ENCODE measurements at regions not wholly inside any gene's neighbourhood (a gene's known extent, or its start where the extent isn't known, plus 50 kb on each side); places are given as distances from the start of the nearest gene placed in this dataset.
A peak's percentile ranks its signal among the peaks of the same experiment; 100 is the strongest.
"Not testable (repeated sequence)": the region's sequence is repeated elsewhere in the genome, so short reads cannot be mapped to it uniquely, and the experiment has no call there.

DNA sequence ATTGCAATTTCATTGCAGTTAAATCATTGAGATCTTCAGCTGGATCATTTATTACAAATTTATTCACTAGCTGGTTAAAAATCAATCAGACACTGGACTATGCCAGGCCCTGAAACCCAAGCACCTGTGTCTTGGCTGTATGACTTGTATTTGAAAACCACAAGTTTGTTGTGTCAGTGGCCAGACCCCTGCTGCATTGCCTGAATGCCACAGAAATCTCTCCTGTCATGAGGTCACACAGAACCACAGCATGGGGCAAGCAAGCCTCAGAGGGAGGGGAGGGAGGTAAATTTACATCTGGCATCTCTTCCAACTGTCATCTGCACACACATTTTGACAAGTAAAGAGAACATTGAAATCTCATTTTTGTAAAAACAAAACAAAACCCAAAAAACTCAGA lies 90.0 kb downstream of the ARRDC3 start:
- no peak overlapping the region for H4K91ac ChIP-seq (ENCODE audit: low read depth, low read length, poor library complexity)
- H2BK15ac ChIP-seq (ENCODE audit: low read length), result no peak overlapping the region
- H2AK5ac ChIP-seq (ENCODE audit: low read depth, low read length), result no peak overlapping the region
- no peak overlapping the region for H2BK12ac ChIP-seq (ENCODE audit: low read length)
- H3K4me1 ChIP-seq (ENCODE audit: control insufficient read depth in 2 of 2, insufficient read depth in 1 of 2, low read depth in 1 of 2, low read length in 2 of 2), result peaks cover 7 to 25% of the 10 kb centered on the region in 2 donors
- no peaks in the 10 kb centered on the region for H3K9me3 ChIP-seq (replicated peaks in 1 of 2; ENCODE audit: control insufficient read depth in 2 of 2, insufficient read depth in 1 of 2, low read depth in 1 of 2, low read length in 2 of 2)
- peak; percentile 44 for DNase-seq (ENCODE audit: low spot score)
- H3K4me3 ChIP-seq (ENCODE audit: low read length in 2 of 2), result no peak overlapping the region
- H3K36me3 ChIP-seq (replicated peaks in 1 of 2; ENCODE audit: control insufficient read depth in 2 of 2, insufficient read depth in 2 of 2, low read length in 2 of 2), result no peaks in the 10 kb centered on the region
- no peak overlapping the region for H2AFZ ChIP-seq (ENCODE audit: low read length)
- H2BK5ac ChIP-seq (ENCODE audit: low read length), result no peak overlapping the region
- H3K79me1 ChIP-seq (ENCODE audit: low read depth, low read length), result no peaks in the 10 kb centered on the region
- H3K27ac ChIP-seq (replicated peaks; ENCODE audit: low read length), result peak overlapping the region; percentile 14
- no peak overlapping the region for H3K4ac ChIP-seq (ENCODE audit: low read length)
- H3K18ac ChIP-seq (ENCODE audit: low read length), result no peak overlapping the region
- no peak overlapping the region for H3K9ac ChIP-seq (ENCODE audit: low read depth, low read length, poor library complexity)
- H3K14ac ChIP-seq (ENCODE audit: low read length), result no peak overlapping the region
- H3K27me3 ChIP-seq (ENCODE audit: control insufficient read depth in 3 of 3, insufficient read depth in 3 of 3, low read depth in 1 of 3, low read length in 3 of 3), result no peaks in the 10 kb centered on the region
- no peak overlapping the region for H3K4me2 ChIP-seq (ENCODE audit: insufficient read depth, low read length, poor library complexity, severe bottlenecking)
- no peak overlapping the region for H2BK120ac ChIP-seq (ENCODE audit: low read depth, low read length)
- no peak overlapping the region for H4K8ac ChIP-seq (ENCODE audit: low read depth, low read length)
- no peak overlapping the region for H3K23ac ChIP-seq (ENCODE audit: low read depth, low read length, poor library complexity)

DNA sequence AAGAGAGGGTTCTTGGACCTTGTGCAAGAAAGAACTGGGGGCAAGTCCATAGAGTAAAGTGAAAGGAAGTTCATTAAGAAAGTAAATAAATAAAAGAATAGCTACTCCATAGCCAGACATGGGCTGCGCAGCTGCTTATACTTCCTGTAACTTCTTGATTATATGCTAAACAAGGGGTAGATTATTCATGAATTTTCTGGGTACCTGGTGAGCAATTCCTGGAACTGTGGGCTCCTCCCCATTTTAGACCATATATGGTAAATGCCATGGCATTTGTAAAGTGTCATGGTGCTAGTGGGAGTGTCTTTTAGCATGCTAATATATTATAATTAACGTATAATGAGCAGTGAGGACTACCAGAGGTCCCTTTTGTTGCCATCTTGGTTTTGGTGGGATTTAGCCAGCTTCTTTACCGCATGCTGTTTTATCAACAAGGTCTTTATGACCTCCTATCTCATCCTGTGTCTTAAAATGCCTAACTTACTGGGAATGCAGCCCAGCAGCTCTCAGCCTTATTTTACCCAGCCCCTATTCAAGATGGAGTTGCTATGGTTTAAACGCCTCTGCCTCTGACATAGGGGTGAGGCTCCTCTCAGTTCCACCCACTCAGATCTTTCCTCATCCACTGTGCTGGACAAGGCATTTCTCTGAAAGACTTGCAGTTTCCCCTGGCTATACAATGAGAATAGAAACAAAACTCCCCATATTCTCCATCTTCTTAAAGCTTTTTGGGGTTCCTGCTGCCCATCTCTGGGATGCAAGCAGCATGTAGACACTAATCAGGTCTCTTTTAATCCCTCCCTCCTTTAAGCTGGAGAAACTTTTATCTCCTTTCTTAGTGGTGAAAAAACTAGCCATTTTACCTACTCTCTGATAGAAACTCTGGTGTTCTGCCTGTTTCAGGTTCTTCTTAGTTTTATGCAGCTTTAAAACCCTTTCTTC lies 91.2 kb downstream of the ARRDC3 start:
- no peak overlapping the region for H3K9ac ChIP-seq (ENCODE audit: low read depth, low read length, poor library complexity)
- H3K4ac ChIP-seq (ENCODE audit: low read length), result no peak overlapping the region
- H2BK5ac ChIP-seq (ENCODE audit: low read length), result no peak overlapping the region
- no peak overlapping the region for H2BK15ac ChIP-seq (ENCODE audit: low read length)
- H3K79me1 ChIP-seq (ENCODE audit: low read depth, low read length), result no peaks in the 10 kb centered on the region
- H3K4me2 ChIP-seq (ENCODE audit: insufficient read depth, low read length, poor library complexity, severe bottlenecking), result no peak overlapping the region
- DNase-seq (ENCODE audit: low spot score), result no peak
- no peaks in the 10 kb centered on the region for H3K9me3 ChIP-seq (replicated peaks in 1 of 2; ENCODE audit: control insufficient read depth in 2 of 2, insufficient read depth in 1 of 2, low read depth in 1 of 2, low read length in 2 of 2)
- no peak overlapping the region for H4K8ac ChIP-seq (ENCODE audit: low read depth, low read length)
- no peak overlapping the region for H3K14ac ChIP-seq (ENCODE audit: low read length)
- no CpG with 5 or more reads among the region's 4 CpGs for WGBS, 2 donors (ENCODE audit: extremely low coverage in 2 of 2, insufficient read length in 2 of 2, insufficient replicate concordance in 1 of 2)
- H3K23ac ChIP-seq (ENCODE audit: low read depth, low read length, poor library complexity), result no peak overlapping the region
- H2AK5ac ChIP-seq (ENCODE audit: low read depth, low read length), result no peak overlapping the region
- no peak overlapping the region for H2BK120ac ChIP-seq (ENCODE audit: low read depth, low read length)
- no peak overlapping the region for H2BK12ac ChIP-seq (ENCODE audit: low read length)
- H2AFZ ChIP-seq (ENCODE audit: low read length), result peak overlapping the region; percentile 79
- no peak overlapping the region for H3K18ac ChIP-seq (ENCODE audit: low read length)
- no peaks in the 10 kb centered on the region for H3K36me3 ChIP-seq (replicated peaks in 1 of 2; ENCODE audit: control insufficient read depth in 2 of 2, insufficient read depth in 2 of 2, low read length in 2 of 2)
- H4K91ac ChIP-seq (ENCODE audit: low read depth, low read length, poor library complexity), result no peak overlapping the region
- no peak overlapping the region for H3K4me3 ChIP-seq (ENCODE audit: low read length in 2 of 2)
- H3K4me1 ChIP-seq (ENCODE audit: control insufficient read depth in 2 of 2, insufficient read depth in 1 of 2, low read depth in 1 of 2, low read length in 2 of 2), result peaks cover 7 to 25% of the 10 kb centered on the region in 2 donors
- H3K27me3 ChIP-seq (ENCODE audit: control insufficient read depth in 3 of 3, insufficient read depth in 3 of 3, low read depth in 1 of 3, low read length in 3 of 3), result no peaks in the 10 kb centered on the region
- H3K27ac ChIP-seq (replicated peaks; ENCODE audit: low read length), result no peak overlapping the region

DNA sequence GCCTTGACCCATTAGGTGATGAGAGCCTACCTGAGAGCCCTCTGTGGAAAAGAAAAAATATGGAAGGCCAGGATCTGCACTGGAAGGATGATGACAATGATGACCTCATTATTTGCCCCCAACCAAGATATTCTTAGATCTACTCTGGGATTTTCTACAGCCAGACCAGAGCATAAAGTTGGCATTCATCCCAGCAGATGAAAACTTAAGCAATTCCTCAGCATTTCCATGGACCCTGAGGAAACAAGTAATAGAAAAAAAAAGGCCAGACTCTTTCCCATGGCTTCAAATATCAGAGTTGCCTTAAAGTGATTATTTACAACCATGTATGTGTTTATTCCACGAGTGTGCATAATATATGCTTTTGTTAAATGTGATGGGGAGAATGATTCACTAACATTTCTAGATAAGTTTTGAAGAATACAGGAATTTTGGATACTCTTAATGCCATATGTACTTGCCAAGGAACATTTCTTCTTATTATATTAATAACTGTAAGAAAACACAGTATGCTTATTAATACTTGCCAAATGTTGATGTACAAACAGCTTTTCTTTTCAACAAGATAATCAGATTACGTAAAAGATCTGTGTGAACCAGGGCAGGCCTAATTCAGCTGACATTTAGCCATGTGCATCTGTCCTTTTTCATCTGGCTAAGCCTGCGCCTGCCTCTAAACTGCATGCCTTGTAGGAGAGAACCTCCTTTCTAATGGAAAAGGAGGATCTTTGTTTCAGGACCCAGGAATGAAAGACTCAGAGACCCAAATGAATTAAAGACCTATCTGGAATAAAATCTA lies 94.8 kb downstream of the ARRDC3 start:
- H3K9me3 ChIP-seq (replicated peaks in 1 of 2; ENCODE audit: control insufficient read depth in 2 of 2, insufficient read depth in 1 of 2, low read depth in 1 of 2, low read length in 2 of 2), result peaks cover 0 to 3% of the 10 kb centered on the region in 2 donors
- no peak overlapping the region for H2BK12ac ChIP-seq (ENCODE audit: low read length)
- H3K4me3 ChIP-seq (ENCODE audit: low read length in 2 of 2), result no peak overlapping the region
- H3K79me1 ChIP-seq (ENCODE audit: low read depth, low read length), result no peaks in the 10 kb centered on the region
- H2AK5ac ChIP-seq (ENCODE audit: low read depth, low read length), result no peak overlapping the region
- peaks cover 3 to 20% of the 10 kb centered on the region in 2 donors for H3K4me1 ChIP-seq (ENCODE audit: control insufficient read depth in 2 of 2, insufficient read depth in 1 of 2, low read depth in 1 of 2, low read length in 2 of 2)
- H2BK120ac ChIP-seq (ENCODE audit: low read depth, low read length), result no peak overlapping the region
- H4K8ac ChIP-seq (ENCODE audit: low read depth, low read length), result no peak overlapping the region
- DNase-seq (ENCODE audit: low spot score), result no peak
- no peaks in the 10 kb centered on the region for H3K27me3 ChIP-seq (ENCODE audit: control insufficient read depth in 3 of 3, insufficient read depth in 3 of 3, low read depth in 1 of 3, low read length in 3 of 3)
- no peaks in the 10 kb centered on the region for H3K36me3 ChIP-seq (replicated peaks in 1 of 2; ENCODE audit: control insufficient read depth in 2 of 2, insufficient read depth in 2 of 2, low read length in 2 of 2)
- H2BK5ac ChIP-seq (ENCODE audit: low read length), result no peak overlapping the region
- no peak overlapping the region for H3K23ac ChIP-seq (ENCODE audit: low read depth, low read length, poor library complexity)
- no peak overlapping the region for H3K27ac ChIP-seq (replicated peaks; ENCODE audit: low read length)
- no peak overlapping the region for H3K4me2 ChIP-seq (ENCODE audit: insufficient read depth, low read length, poor library complexity, severe bottlenecking)
- H3K18ac ChIP-seq (ENCODE audit: low read length), result no peak overlapping the region
- no peak overlapping the region for H2AFZ ChIP-seq (ENCODE audit: low read length)
- no peak overlapping the region for H3K4ac ChIP-seq (ENCODE audit: low read length)
- H4K91ac ChIP-seq (ENCODE audit: low read depth, low read length, poor library complexity), result no peak overlapping the region
- WGBS, 2 donors (ENCODE audit: extremely low coverage in 2 of 2, insufficient read length in 2 of 2, insufficient replicate concordance in 1 of 2), result no CpG with 5 or more reads among the region's 3 CpGs
- no peak overlapping the region for H2BK15ac ChIP-seq (ENCODE audit: low read length)
- H3K14ac ChIP-seq (ENCODE audit: low read length), result no peak overlapping the region
- H3K9ac ChIP-seq (ENCODE audit: low read depth, low read length, poor library complexity), result no peak overlapping the region

DNA sequence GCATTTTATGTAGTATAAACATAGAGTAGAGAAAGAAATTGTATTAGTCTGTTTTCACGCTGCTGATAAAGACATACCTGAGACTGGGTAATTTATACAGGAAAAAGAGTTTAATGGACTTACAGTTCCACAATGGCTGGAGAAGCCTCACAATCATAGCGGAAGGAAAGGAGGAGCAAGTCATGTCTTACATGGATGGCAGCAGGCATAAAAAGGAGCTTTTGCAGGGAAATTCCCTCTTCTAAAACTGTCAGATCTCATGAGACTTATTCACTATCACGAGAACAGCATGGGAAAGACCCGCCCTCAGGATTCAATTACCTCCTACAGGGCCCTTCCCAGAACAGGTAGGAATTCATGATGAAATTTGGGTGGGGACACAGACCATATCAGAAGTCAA lies 98.1 kb downstream of the ARRDC3 start:
- not testable (repeated sequence) for H3K36me3 ChIP-seq (replicated peaks in 1 of 2; ENCODE audit: control insufficient read depth in 2 of 2, insufficient read depth in 2 of 2, low read length in 2 of 2); H3K4me1 ChIP-seq (ENCODE audit: control insufficient read depth in 2 of 2, insufficient read depth in 1 of 2, low read depth in 1 of 2, low read length in 2 of 2); H3K18ac ChIP-seq (ENCODE audit: low read length); H2BK15ac ChIP-seq (ENCODE audit: low read length); H3K23ac ChIP-seq (ENCODE audit: low read depth, low read length, poor library complexity); H2AFZ ChIP-seq (ENCODE audit: low read length); H2BK120ac ChIP-seq (ENCODE audit: low read depth, low read length); H3K9ac ChIP-seq (ENCODE audit: low read depth, low read length, poor library complexity); H3K4ac ChIP-seq (ENCODE audit: low read length); H3K27ac ChIP-seq (replicated peaks; ENCODE audit: low read length); H3K14ac ChIP-seq (ENCODE audit: low read length); H2AK5ac ChIP-seq (ENCODE audit: low read depth, low read length); DNase-seq (ENCODE audit: low spot score); H3K79me1 ChIP-seq (ENCODE audit: low read depth, low read length); H4K91ac ChIP-seq (ENCODE audit: low read depth, low read length, poor library complexity); H4K8ac ChIP-seq (ENCODE audit: low read depth, low read length); H3K4me2 ChIP-seq (ENCODE audit: insufficient read depth, low read length, poor library complexity, severe bottlenecking); H3K27me3 ChIP-seq (ENCODE audit: control insufficient read depth in 3 of 3, insufficient read depth in 3 of 3, low read depth in 1 of 3, low read length in 3 of 3); H2BK5ac ChIP-seq (ENCODE audit: low read length); H2BK12ac ChIP-seq (ENCODE audit: low read length); H3K9me3 ChIP-seq (replicated peaks in 1 of 2; ENCODE audit: control insufficient read depth in 2 of 2, insufficient read depth in 1 of 2, low read depth in 1 of 2, low read length in 2 of 2); H3K4me3 ChIP-seq (ENCODE audit: low read length in 2 of 2)
- no CpG with 5 or more reads among the region's 4 CpGs for WGBS, 2 donors (ENCODE audit: extremely low coverage in 2 of 2, insufficient read length in 2 of 2, insufficient replicate concordance in 1 of 2)
